D721Med (cell line): ENCODE measurements at regions not wholly inside any gene's neighbourhood (a gene's known extent, or its start where the extent isn't known, plus 50 kb on each side); places are given as distances from the start of the nearest gene placed in this dataset.

Experiments used
- DNase-seq: peaks from one replicate; pipeline ENCODE4 v3.0.0; 2011; ENCODE audit warnings: low spot score; ENCODE audit not compliant: insufficient read length
- FAIRE-seq: peaks from 2 replicates; lab custom pipeline; 2011; peaks lifted over from hg19 to GRCh38; lab: Jason Lieb, UNC
- TF ChIP-seq, protein P1 (sequence below): IDR thresholded peaks from 2 replicates; pipeline ENCODE4 v1.5.1; 2012; ENCODE audit warnings: mild to moderate bottlenecking, control low read depth; ENCODE audit not compliant: insufficient read depth; ENCODE audit errors: missing control alignments

DNA sequence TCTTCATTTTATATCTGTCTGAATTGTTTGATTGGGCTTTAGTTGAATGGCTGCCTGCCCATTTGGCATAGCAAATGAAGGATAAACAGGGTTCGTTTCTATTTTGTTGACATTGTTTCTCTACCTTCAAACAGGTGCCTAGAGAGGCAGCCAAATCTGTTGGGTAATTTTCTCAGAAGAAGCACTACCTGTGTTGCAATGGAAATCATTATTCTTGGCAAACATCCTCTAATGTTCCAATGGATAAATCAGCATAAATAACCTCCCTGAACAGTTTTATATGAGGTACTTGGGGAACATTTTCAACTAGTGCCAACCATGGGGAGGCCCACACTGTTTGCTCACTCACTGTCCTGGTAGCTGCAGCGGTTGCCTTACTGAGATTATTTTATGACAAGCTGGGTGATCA, 64.4 kb upstream of the PLPP4 start:
- FAIRE-seq = no peak
- DNase-seq = no peak

DNA sequence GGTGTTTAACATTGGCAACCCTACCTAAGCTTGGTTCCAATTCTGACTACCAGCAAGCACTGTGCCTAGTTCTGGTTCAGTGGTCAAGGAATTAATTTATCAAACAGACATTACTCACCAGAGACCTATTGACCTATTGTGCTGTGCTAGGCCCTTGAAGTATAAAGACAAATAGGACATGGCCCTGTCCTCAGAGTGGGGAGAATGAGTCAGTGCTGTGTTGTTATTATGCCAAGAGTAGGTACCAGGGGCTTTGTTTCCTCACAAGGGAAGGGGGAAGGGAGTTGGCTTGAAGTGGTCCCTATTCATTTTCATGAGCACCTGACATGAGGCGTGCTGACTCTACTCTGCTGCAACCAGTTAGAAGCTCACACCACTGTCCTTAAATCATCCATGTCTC, 62.6 kb upstream of the PLPP4 start:
- DNase-seq (no peak), FAIRE-seq (no peak)
- TF ChIP-seq, protein P1, sequence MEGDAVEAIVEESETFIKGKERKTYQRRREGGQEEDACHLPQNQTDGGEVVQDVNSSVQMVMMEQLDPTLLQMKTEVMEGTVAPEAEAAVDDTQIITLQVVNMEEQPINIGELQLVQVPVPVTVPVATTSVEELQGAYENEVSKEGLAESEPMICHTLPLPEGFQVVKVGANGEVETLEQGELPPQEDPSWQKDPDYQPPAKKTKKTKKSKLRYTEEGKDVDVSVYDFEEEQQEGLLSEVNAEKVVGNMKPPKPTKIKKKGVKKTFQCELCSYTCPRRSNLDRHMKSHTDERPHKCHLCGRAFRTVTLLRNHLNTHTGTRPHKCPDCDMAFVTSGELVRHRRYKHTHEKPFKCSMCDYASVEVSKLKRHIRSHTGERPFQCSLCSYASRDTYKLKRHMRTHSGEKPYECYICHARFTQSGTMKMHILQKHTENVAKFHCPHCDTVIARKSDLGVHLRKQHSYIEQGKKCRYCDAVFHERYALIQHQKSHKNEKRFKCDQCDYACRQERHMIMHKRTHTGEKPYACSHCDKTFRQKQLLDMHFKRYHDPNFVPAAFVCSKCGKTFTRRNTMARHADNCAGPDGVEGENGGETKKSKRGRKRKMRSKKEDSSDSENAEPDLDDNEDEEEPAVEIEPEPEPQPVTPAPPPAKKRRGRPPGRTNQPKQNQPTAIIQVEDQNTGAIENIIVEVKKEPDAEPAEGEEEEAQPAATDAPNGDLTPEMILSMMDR = no peak

More for the DNA sequence above, 64.4 kb upstream of the PLPP4 start:
- TF ChIP-seq, protein P1 = no peak

DNA sequence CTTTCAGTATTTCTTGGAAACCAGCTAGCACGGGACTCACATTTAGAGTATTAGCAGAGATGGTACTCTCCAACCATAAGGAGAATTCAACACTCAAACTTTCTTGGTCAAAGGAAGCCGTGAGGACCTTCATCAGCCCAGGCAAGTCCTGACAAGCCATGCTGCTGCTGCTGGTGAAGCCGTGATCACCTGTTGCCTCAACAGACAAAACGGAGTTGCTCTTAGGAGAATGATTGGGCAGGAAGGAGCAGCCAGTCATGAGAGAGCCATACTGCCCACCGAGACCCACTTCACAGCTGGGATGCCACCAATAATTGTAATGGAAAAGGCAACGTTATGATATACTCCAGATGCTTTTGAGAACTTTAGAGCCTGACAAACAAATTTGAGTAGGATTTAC, 60.8 kb upstream of the PLPP4 start:
- FAIRE-seq (no peak), DNase-seq (no peak)
- TF ChIP-seq, protein P1 = no peak

DNA sequence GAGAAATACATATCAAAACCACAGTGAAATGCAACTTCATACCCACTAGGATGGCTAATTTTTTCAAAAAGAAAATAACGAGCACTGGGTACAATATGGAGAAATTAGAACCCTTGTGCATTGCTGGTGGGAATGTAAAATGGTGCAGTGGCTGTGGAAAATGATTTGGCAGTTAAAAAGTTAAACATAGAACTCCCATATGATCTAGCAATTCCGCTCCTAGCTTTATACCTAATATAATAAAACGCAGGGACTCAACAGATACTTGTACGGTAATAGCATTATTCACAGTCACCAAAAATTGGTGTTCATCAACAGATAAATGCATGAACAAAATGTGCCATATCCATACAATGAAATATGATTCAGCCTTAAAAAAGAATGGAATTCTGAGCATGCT, 58.8 kb upstream of the PLPP4 start:
- DNase-seq = no peak
- no peak for FAIRE-seq
- TF ChIP-seq, protein P1 = no peak

DNA sequence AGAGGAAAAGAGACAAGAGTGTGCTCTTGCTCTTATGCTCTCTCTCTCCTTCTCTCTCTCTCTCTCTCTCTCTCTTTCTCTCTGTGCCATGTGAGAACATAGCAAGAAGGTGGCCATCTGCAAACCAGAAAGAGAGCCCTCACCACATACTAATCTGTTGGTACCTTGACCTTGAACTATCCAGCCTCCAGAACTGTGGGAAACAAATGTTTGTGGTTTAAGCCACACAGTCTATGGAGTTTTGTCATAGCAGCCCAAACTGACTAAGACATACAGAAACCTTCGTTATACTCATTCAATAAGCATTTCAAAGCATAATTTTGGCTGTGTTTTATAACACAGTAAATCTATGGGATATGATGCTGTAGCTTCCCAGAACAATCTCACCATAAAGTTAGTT, 56.4 kb upstream of the PLPP4 start:
- TF ChIP-seq, protein P1 = no peak
- no peak for DNase-seq
- no peak for FAIRE-seq

DNA sequence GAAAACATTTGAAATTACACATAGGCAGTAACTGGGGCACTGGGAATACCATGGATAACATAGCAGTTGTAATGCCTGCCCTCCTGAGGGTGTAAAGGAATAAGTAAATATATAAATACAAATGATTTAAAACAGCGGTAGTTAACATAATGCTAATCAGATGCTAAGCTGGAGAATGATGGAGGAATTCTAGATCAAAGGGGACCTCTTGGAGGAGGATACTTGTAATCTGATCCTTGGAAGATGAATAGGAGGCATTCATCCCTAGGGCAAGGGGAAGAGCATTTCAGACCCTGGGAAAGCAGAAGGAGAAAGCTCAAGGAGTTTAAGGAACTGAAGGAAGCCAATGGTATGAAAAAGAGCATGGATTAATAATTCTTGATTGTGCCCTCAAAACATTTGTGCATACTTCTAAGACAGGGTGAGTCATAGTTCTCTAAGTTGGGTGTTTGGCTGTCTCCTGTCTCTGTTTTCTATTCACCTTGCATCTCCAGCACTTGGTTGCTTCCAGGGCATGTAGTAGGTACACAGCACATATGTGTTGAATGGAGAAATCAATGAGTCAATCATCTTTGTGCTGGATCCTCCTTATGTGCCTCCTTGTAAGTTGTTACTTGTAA, 54.8 kb upstream of the PLPP4 start:
- TF ChIP-seq, protein P1 = no peak
- no peak for FAIRE-seq
- no peak for DNase-seq

DNA sequence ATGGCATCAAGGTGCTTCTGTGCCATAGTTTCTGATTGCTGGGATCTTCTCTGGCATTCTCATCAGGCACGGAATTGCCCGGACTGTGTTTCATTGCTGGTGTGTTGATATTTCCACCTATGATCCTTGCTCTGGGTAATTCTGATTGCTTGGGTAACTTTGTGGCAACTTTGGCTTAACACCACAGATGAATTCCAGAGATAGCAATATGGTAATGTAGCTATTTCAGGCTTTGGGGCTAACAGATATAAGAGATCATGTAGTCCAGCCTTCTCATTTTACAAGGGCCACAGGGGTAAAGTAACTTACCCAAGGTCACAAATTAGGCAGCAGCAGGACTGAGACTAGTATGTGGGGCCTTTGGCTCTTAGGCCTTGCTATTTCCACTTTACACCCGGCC, 53.9 kb upstream of the PLPP4 start:
- TF ChIP-seq, protein P1 = no peak
- FAIRE-seq (no peak), DNase-seq (no peak)
